BE2C (cell line): ENCODE measurements at regions not wholly inside any gene's neighbourhood (a gene's known extent, or its start where the extent isn't known, plus 50 kb on each side); places are given as distances from the start of the nearest gene placed in this dataset.
A peak's percentile ranks its signal among the peaks of the same experiment; 100 is the strongest.

Experiments
- DNase-seq: peaks from one replicate; pipeline ENCODE4 v3.0.0-alpha.2; 2020
- H3K27me3 ChIP-seq: fragments of 250-450 bp; sonication (Bioruptor Pico); 2 replicates; pipeline ENCODE4 v1.5.1; 2020; ENCODE audit warnings: mild to moderate bottlenecking
- H3K36me3 ChIP-seq: fragments of 250-450 bp; sonication (Bioruptor Pico); 2 replicates; pipeline ENCODE4 v1.5.1; 2020; ENCODE audit warnings: mild to moderate bottlenecking
- H3K4me1 ChIP-seq: fragments of 250-450 bp; sonication (Bioruptor Pico); 2 replicates; pipeline ENCODE4 v1.5.1; 2020
- H3K4me3 ChIP-seq: 2 replicates; pipeline ENCODE4 v1.5.1; 2011; ENCODE audit warnings: low read depth, low read length
- H3K9me3 ChIP-seq: fragments of 250-450 bp; sonication (Bioruptor Pico); 2 replicates; pipeline ENCODE4 v1.5.1; 2020
- CTCF ChIP-seq: IDR thresholded peaks from 2 replicates; pipeline ENCODE4 v1.5.1; 2012; ENCODE audit warnings: mild to moderate bottlenecking, low read depth, low read length

GRCh38 chr4:71162386-71162785, 168.9 kb downstream of the DCK start:
- H3K4me3 ChIP-seq, result no peak overlapping the region
- no peaks in the 10 kb centered on the region for H3K4me1 ChIP-seq
- H3K9me3 ChIP-seq, result no peaks in the 10 kb centered on the region
- no peak for DNase-seq
- no peaks in the 10 kb centered on the region for H3K27me3 ChIP-seq
- H3K36me3 ChIP-seq, result no peaks in the 10 kb centered on the region
- no peak for TF ChIP-seq CTCF

- no peaks in the 10 kb centered on the region for H3K9me3 ChIP-seq
- H3K36me3 ChIP-seq, result no peaks in the 10 kb centered on the region
- no peak for DNase-seq
- H3K4me3 ChIP-seq, result no peak overlapping the region
- H3K27me3 ChIP-seq, result no peaks in the 10 kb centered on the region
- H3K4me1 ChIP-seq, result no peaks in the 10 kb centered on the region
- no peak for TF ChIP-seq CTCF
Measured at GRCh38 chr4:71163317-71163716, 169.9 kb downstream of the DCK start.

- H3K9me3 ChIP-seq, result no peaks in the 10 kb centered on the region
- no peaks in the 10 kb centered on the region for H3K4me1 ChIP-seq
- no peaks in the 10 kb centered on the region for H3K27me3 ChIP-seq
- no peaks in the 10 kb centered on the region for H3K36me3 ChIP-seq
- no peak for DNase-seq
- H3K4me3 ChIP-seq, result no peak overlapping the region
- TF ChIP-seq CTCF, result no peak
Measured at GRCh38 chr4:71167083-71167482, 171.7 kb upstream of the SLC4A4 start.

DNA sequence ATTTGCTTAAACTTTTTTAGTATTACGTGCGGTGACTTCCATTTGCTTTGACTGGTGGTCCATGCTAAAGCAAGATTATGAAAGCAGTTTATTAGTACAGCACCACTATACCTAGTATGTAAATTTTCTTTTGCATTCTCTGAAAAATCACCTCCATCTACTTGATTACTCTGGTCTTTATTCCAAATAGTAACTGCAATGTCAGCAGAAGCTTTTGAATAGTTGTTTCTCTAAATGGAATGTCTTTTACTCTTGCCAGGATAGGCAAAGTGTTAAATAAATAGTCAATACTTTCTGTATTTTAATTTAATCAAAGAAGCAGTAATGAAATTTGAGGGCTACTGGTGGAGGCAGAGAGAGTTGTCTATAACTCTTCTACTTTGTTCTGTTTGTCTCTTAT, 167.2 kb upstream of the SLC4A4 start:
- Histone ChIP-seq H3K36me3 (no peaks in the 10 kb centered on the region), H3K9me3 (no peaks in the 10 kb centered on the region), H3K4me1 (no peaks in the 10 kb centered on the region), H3K27me3 (no peaks in the 10 kb centered on the region), H3K4me3 (no peak overlapping the region)
- no peak for TF ChIP-seq CTCF
- DNase-seq, result no peak

DNA sequence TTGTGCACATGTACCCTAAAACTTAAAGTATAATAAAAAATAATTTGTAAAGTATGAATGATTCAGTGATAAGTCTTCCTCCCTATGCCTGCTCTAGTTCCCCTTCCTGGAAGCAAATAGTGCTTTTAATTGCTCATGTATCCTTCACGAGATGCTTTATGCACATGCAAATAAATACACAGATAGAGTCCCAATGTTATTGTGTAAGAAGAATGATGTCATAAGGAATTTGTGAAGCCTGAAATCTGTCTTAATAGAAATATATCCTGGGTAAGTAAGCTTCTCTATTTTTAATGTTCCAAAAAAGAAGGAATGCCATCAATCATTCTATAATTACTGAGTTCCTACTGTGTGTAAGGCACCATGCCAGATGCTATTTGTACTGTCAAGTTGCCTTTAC, 157.5 kb upstream of the SLC4A4 start:
- no peak overlapping the region for H3K4me3 ChIP-seq
- H3K27me3 ChIP-seq, result peaks cover 21% of the 10 kb centered on the region
- no peak for DNase-seq
- no peak for TF ChIP-seq CTCF
- no peaks in the 10 kb centered on the region for H3K36me3 ChIP-seq
- no peaks in the 10 kb centered on the region for H3K9me3 ChIP-seq
- no peaks in the 10 kb centered on the region for H3K4me1 ChIP-seq

GRCh38 chr4:71184195-71184781, 154.5 kb upstream of the SLC4A4 start:
- Histone ChIP-seq H3K4me3 (no peak overlapping the region), H3K9me3 (no peaks in the 10 kb centered on the region), H3K4me1 (no peaks in the 10 kb centered on the region), H3K27me3 (peaks cover 50% of the 10 kb centered on the region), H3K36me3 (no peaks in the 10 kb centered on the region)
- DNase-seq, result peak; percentile 38
- TF ChIP-seq CTCF, result peak; percentile 79
